Thyroid gland (tissue), 4 donors: ENCODE measurements at regions not wholly inside any gene's neighbourhood (a gene's known extent, or its start where the extent isn't known, plus 50 kb on each side); places are given as distances from the start of the nearest gene placed in this dataset.

Source experiments
- CTCF ChIP-seq, 6 experiments: fragments of 200-600 bp in 3 of 6; fragments of 450-650 bp in 3 of 6; sonication (generic) in 3 of 6; IDR thresholded peaks; one replicate each; pipeline ENCODE4 v1.5.1; 2016 to 2019; ENCODE audit warnings: antibody characterized with exemption in 6 of 6, mild to moderate bottlenecking in 2 of 6, inconsistent platforms in 1 of 6, moderate library complexity in 1 of 6
- POLR2A ChIP-seq, 2 donors: fragments of 450-650 bp; IDR thresholded peaks; one replicate each; pipeline ENCODE4 v1.6.1; 2017; ENCODE audit warnings: antibody characterized with exemption in 2 of 2, mild to moderate bottlenecking in 2 of 2, moderate library complexity in 1 of 2

- TF ChIP-seq CTCF (IDR thresholded peaks at IDR 0.05) (no peak), POLR2A (IDR thresholded peaks at IDR 0.05) (no peak)
These were observed 135.5 kb upstream of the KCNH8 start for GRCh38 chr3:19012846-19013245.
